HL-60 (cell line): ENCODE measurements at regions not wholly inside any gene's neighbourhood (a gene's known extent, or its start where the extent isn't known, plus 50 kb on each side); places are given as distances from the start of the nearest gene placed in this dataset.

ENCODE experiments used
- CTCF ChIP-seq: IDR thresholded peaks from one replicate; pipeline ENCODE4 v1.5.1; 2011; ENCODE audit warnings: low read length, control low read depth, inconsistent platforms; ENCODE audit not compliant: insufficient read depth
- GABPA ChIP-seq: IDR thresholded peaks from 2 replicates; pipeline ENCODE4 v1.6.1; 2012; ENCODE audit warnings: low read depth
- POLR2AphosphoS5 ChIP-seq: IDR thresholded peaks from 2 replicates; pipeline ENCODE4 v1.6.1; 2012; ENCODE audit warnings: low read depth
- REST ChIP-seq: IDR thresholded peaks from 2 replicates; pipeline ENCODE4 v1.6.1; 2012; ENCODE audit warnings: low read depth; ENCODE audit not compliant: insufficient replicate concordance
- SPI1 ChIP-seq: IDR thresholded peaks from 2 replicates; pipeline ENCODE4 v1.6.1; 2012; ENCODE audit warnings: low read depth, mild to moderate bottlenecking, borderline replicate concordance

GRCh38 chr3:94779699-94780098 is 716.8 kb downstream of the NSUN3 start:
- TF ChIP-seq REST (no peak), CTCF (no peak), POLR2AphosphoS5 (no peak), GABPA (no peak), SPI1 (no peak)
